AG20443 (cell line): ENCODE measurements at regions not wholly inside any gene's neighbourhood (a gene's known extent, or its start where the extent isn't known, plus 50 kb on each side); places are given as distances from the start of the nearest gene placed in this dataset.

Experiments used
- DNase-seq: peaks from one replicate; pipeline ENCODE4 v3.0.0; 2012; ENCODE audit warnings: low spot score, mixed read lengths

GRCh38 chr5:4880304-4880741, 259.8 kb upstream of the ADAMTS16 start:
- no peak for DNase-seq

- no peak for DNase-seq
Measured at GRCh38 chr5:4881366-4882002, 258.6 kb upstream of the ADAMTS16 start.

GRCh38 chr5:4882186-4882585, 257.9 kb upstream of the ADAMTS16 start:
- no peak for DNase-seq

GRCh38 chr5:4883360-4883759, 256.8 kb upstream of the ADAMTS16 start:
- no peak for DNase-seq

GRCh38 chr5:4893063-4893744, 246.9 kb upstream of the ADAMTS16 start:
- no peak for DNase-seq

- DNase-seq: no peak
Measured at GRCh38 chr5:4896328-4896727, 243.8 kb upstream of the ADAMTS16 start.

- DNase-seq: no peak
Measured at GRCh38 chr5:4901305-4901811, 238.8 kb upstream of the ADAMTS16 start.

- no peak for DNase-seq
Measured at GRCh38 chr5:4901924-4902323, 238.2 kb upstream of the ADAMTS16 start.

GRCh38 chr5:4905674-4906520, 234.2 kb upstream of the ADAMTS16 start:
- DNase-seq: no peak

GRCh38 chr5:4906786-4907185, 233.3 kb upstream of the ADAMTS16 start:
- DNase-seq: no peak

- DNase-seq: no peak
Measured at GRCh38 chr5:4907571-4907970, 232.6 kb upstream of the ADAMTS16 start.

- no peak for DNase-seq
Measured at GRCh38 chr5:4909086-4909485, 231.0 kb upstream of the ADAMTS16 start.

- DNase-seq: no peak
Measured at GRCh38 chr5:4911646-4912403, 228.3 kb upstream of the ADAMTS16 start.

- DNase-seq: no peak
Measured at GRCh38 chr5:4921929-4922328, 218.2 kb upstream of the ADAMTS16 start.

- DNase-seq: no peak
Measured at GRCh38 chr5:4924577-4924976, 215.6 kb upstream of the ADAMTS16 start.

GRCh38 chr5:4927097-4927496, 213.0 kb upstream of the ADAMTS16 start:
- no peak for DNase-seq

- no peak for DNase-seq
Measured at GRCh38 chr5:4928409-4928808, 211.7 kb upstream of the ADAMTS16 start.

- no peak for DNase-seq
Measured at GRCh38 chr5:4929092-4929655, 211.0 kb upstream of the ADAMTS16 start.

GRCh38 chr5:4939042-4939781, 200.9 kb upstream of the ADAMTS16 start:
- no peak for DNase-seq

GRCh38 chr5:4941161-4941560, 199.0 kb upstream of the ADAMTS16 start:
- no peak for DNase-seq
